ENCODE measurements at regions not wholly inside any gene's neighbourhood (a gene's known extent, or its start where the extent isn't known, plus 50 kb on each side); places are given as distances from the start of the nearest gene placed in this dataset.

DNA sequence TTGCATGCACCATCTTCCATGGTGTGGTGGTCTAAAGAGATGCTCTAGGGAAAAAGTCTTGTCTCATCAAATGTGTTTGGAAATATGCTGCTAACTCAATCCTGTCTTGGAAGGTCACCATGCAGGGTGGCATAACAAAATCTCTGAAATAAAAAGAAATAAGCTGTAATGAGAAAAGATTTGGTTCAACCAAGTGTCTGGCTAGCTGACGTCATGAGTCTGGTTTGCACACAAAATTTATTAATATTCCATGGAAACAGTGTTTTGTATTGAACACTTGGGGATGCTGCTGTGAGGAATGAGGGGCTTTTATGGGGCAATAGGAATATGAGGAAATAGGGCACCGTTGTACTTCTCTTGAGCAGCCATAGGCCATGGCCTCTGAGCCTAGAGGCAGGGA is 575.7 kb upstream of the CDH5 start (continued):
- TF ChIP-seq, protein P1, sequence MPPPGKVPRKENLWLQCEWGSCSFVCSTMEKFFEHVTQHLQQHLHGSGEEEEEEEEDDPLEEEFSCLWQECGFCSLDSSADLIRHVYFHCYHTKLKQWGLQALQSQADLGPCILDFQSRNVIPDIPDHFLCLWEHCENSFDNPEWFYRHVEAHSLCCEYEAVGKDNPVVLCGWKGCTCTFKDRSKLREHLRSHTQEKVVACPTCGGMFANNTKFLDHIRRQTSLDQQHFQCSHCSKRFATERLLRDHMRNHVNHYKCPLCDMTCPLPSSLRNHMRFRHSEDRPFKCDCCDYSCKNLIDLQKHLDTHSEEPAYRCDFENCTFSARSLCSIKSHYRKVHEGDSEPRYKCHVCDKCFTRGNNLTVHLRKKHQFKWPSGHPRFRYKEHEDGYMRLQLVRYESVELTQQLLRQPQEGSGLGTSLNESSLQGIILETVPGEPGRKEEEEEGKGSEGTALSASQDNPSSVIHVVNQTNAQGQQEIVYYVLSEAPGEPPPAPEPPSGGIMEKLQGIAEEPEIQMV (CRISPR knock-in tag; IDR thresholded peaks at IDR 0.05; ENCODE audit: low read depth), result no peak
- TF ChIP-seq NFIC (IDR thresholded peaks at IDR 0.05; ENCODE audit: low read length) (no peak), MIER2 (CRISPR knock-in tag; IDR thresholded peaks at IDR 0.05) (no peak), ZNF616 (CRISPR knock-in tag; IDR thresholded peaks at IDR 0.05; ENCODE audit: low read depth) (no peak)
- TF ChIP-seq, protein P2, sequence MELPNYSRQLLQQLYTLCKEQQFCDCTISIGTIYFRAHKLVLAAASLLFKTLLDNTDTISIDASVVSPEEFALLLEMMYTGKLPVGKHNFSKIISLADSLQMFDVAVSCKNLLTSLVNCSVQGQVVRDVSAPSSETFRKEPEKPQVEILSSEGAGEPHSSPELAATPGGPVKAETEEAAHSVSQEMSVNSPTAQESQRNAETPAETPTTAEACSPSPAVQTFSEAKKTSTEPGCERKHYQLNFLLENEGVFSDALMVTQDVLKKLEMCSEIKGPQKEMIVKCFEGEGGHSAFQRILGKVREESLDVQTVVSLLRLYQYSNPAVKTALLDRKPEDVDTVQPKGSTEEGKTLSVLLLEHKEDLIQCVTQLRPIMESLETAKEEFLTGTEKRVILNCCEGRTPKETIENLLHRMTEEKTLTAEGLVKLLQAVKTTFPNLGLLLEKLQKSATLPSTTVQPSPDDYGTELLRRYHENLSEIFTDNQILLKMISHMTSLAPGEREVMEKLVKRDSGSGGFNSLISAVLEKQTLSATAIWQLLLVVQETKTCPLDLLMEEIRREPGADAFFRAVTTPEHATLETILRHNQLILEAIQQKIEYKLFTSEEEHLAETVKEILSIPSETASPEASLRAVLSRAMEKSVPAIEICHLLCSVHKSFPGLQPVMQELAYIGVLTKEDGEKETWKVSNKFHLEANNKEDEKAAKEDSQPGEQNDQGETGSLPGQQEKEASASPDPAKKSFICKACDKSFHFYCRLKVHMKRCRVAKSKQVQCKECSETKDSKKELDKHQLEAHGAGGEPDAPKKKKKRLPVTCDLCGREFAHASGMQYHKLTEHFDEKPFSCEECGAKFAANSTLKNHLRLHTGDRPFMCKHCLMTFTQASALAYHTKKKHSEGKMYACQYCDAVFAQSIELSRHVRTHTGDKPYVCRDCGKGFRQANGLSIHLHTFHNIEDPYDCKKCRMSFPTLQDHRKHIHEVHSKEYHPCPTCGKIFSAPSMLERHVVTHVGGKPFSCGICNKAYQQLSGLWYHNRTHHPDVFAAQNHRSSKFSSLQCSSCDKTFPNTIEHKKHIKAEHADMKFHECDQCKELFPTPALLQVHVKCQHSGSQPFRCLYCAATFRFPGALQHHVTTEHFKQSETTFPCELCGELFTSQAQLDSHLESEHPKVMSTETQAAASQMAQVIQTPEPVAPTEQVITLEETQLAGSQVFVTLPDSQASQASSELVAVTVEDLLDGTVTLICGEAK (IDR thresholded peaks at IDR 0.05), result no peak
- TF ChIP-seq, protein P2 (CRISPR knock-in tag; IDR thresholded peaks at IDR 0.05), result no peak
